HG02840 (cell line): ENCODE measurements at regions not wholly inside any gene's neighbourhood (a gene's known extent, or its start where the extent isn't known, plus 50 kb on each side); places are given as distances from the start of the nearest gene placed in this dataset.
A peak's percentile ranks its signal among the peaks of the same experiment; 100 is the strongest.
"Not testable (repeated sequence)": the region's sequence is repeated elsewhere in the genome, so short reads cannot be mapped to it uniquely, and the experiment has no call there.

ENCODE experiments used
- ATAC-seq: cut with Tn5 transposase; IDR thresholded peaks from one replicate; pipeline ENCODE4 v1.9.1; 2021; ENCODE audit warnings: mild to moderate bottlenecking, moderate library complexity, moderate number of reproducible peaks; ENCODE audit not compliant: unreplicated experiment, low FRiP score

- ATAC-seq, result no peak
Measured at GRCh38 chr11:29634244-29634643, 382.6 kb downstream of the KCNA4 start.

GRCh38 chr11:29629286-29629685, 387.5 kb downstream of the KCNA4 start:
- ATAC-seq, result no peak

GRCh38 chr11:29628609-29629008, 388.2 kb downstream of the KCNA4 start:
- no peak for ATAC-seq

DNA sequence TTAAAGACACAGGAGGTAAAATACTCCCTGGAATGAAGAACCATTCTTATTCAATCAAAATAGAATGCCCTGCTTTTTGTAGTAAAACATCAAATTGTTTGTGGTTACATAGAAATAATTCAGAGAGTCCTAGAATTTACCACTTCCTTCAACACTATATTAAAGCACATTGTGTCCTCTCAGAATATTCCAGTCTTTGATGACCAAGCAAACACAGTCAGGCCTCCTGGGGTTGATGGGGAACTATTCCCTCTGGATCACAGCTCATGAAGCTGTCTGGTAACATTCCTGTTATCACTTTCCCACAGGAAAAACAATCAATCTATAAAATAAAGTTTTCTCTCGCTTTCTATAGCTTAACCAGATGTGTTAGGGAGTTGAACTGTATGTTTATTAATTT, 389.3 kb downstream of the KCNA4 start:
- no peak for ATAC-seq

DNA sequence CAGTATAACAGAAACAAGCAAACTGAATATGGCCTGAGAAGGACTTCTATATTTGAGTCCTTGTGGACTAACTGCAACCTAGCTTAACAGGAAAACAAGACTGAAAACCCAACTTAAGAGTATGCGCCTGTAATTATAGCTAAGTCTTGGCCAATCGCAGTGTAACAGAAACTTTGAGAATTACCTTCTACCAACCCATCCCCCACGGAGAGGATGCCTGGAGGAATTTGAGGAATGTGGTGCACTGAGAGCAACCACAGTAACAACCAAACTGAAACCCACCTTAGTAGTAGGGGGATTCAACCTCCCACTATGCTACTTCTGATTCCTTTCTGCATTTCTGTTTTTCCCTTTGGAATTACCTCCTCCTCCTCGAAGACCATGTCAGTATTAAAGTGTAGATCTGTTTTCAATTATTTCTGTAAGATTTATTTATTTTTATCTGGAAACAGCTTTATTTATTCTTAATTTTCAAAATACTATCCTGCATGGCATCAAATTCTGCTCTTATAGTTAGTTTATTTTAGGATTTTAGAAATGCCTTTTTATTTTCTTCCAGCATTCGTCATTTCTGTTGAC, 393.6 kb downstream of the KCNA4 start:
- no peak for ATAC-seq

GRCh38 chr11:29616611-29617010, 400.2 kb downstream of the KCNA4 start:
- no peak for ATAC-seq

DNA sequence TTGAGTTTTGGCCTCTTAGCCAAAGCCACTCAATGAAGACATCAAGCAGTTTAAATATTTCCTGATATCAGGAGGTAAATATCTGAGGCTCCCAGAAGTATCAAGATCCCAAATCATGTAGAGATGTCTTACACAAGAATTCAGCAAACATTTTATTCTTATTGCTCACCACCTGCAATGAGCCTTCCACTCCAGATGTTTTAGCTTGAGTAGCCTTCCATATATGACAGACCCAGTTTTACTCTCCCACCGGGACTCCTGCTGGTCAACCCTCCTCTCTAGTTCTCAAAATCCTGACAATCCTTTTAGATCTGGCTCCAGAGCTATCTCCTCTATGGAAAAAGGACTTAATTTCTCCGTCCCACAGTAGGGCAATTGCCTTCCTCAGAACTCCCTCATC, 404.4 kb downstream of the KCNA4 start:
- no peak for ATAC-seq

DNA sequence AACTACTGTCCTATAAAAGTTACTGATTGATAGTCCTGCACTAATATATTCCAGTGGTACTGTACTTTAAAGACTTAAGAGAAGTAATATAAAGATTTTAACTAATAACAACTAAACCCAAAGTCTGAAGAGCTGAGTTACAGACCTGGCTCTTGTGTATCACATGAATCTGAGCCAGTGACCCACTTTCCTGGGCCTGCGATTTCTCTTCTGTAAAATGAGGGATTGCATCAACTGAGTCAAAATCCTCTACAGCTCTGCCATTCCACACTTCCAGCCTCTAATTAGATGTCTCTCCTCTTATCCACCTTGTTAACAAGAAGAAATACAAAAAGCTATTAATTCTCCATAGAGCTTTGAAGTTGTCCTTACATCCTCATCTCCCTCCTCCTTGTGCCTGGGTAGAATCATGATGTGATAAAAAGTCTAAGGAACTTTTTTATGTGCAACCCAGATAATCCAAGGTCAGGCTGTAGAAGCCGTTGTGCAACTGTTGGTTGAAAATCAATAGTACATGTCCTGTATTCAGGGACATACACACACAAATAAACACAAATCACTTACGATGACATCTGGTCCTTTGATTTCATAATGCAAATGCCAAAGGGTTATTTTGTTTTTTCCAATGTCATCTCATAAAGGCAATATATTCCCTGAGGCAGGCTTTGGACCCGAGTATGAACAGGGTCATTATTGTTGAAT, 410.3 kb downstream of the KCNA4 start:
- no peak for ATAC-seq

DNA sequence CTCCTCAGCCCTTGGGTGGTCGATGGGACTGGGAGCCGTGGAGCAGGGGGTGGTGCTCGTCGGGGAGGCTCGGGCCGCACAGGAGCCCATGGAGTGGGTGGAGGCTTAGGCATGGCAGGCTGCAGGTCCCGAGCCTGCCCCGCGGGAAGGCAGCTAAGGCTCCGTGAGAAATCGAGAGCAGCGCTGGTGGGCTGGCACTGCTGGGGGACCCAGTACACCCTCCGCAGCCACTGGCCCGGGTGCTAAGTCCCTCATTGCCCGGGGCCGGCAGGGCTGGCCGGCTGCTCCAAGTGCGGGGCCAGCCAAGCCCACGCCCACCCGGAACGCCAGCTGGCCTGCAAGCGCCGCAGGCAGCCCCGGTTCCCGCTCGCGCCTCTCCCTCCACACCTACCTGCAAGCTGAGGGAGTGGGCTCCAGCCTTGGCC, 416.7 kb downstream of the KCNA4 start:
- not testable (repeated sequence) for ATAC-seq

DNA sequence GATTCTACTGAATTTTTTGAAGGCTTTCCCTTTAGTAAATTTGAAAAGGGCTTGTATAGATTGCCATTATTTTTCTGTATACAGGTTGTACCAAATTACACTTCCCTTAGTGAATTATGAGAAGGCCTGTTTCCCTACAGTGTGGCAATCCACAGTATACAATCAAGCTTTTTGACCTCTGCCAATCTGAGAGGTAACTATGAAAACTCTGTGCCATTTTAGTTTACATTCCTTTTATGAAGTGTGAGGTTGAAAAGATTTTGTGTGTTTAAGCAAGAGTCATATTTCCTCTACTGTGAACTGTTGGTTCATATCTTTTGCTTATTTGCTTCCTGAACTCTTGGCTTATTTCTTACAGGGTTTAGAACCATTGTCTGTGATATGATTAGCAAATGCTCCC, 432.5 kb downstream of the KCNA4 start:
- ATAC-seq, result no peak

GRCh38 chr11:29578806-29579205, 438.0 kb downstream of the KCNA4 start:
- ATAC-seq, result no peak

DNA sequence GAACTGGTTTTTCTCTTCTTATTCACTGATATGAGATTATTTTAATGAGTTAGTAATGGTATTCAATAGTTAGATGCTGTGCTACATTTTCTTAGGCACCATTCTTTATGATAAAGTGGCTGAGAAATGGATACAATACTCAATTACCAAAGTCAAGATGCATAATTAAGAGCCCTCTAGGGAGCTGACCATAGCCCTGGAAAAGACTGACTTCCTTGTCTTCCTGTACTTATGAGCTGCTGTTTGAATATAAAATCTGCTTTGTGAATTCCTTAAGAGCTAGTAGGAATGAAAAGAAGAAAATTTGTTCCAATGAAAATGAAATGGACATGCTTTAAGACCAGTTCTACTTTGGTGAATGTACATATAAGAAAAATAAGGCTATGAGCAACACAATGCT, 452.3 kb downstream of the KCNA4 start:
- ATAC-seq, result no peak

- ATAC-seq, result no peak
Measured at GRCh38 chr11:29562183-29562582, 454.6 kb downstream of the KCNA4 start.

- no peak for ATAC-seq
Measured at GRCh38 chr11:29553990-29554389, 462.8 kb downstream of the KCNA4 start.

DNA sequence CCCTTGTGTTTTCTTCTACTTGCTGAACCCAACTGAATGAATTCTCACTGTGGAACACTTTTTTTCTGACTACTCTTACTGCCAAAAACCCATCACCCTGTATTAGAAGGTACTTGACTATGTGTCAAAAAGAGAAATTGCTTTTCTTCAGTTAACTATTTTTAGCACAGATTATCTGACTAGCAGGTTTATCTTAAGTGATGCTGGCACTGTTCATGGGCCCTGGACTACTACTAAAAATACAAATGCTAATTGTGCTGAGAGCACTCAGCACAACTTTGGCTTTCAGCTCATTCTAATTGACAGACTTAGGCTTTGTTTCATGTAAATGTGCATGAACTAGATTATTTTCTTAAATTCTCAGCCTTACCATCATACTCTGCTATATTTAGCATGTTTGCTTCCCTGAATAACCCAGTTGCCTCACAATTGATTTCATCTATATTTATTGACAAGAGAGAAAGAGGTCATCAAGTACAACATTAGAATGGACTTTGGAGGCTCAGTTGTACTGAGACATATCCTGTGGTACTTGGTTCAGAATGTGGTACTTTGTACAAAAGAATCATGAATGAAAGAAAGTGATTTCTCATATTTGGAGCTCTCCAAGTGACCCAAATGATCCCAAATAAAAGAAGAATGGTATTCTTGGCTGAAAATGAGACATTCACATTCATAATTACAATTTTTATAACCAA, 478.3 kb downstream of the KCNA4 start:
- ATAC-seq, result no peak

- ATAC-seq, result no peak
Measured at GRCh38 chr11:29534836-29535235, 482.0 kb downstream of the KCNA4 start.

GRCh38 chr11:29530961-29531360, 485.9 kb downstream of the KCNA4 start:
- ATAC-seq, result no peak

- ATAC-seq, result peak; percentile 59
Measured at GRCh38 chr11:29527391-29527936, 489.4 kb downstream of the KCNA4 start.

- no peak for ATAC-seq
Measured at GRCh38 chr11:29518389-29519174, 498.2 kb downstream of the KCNA4 start.

GRCh38 chr11:29511394-29511793, 505.4 kb downstream of the KCNA4 start:
- no peak for ATAC-seq

DNA sequence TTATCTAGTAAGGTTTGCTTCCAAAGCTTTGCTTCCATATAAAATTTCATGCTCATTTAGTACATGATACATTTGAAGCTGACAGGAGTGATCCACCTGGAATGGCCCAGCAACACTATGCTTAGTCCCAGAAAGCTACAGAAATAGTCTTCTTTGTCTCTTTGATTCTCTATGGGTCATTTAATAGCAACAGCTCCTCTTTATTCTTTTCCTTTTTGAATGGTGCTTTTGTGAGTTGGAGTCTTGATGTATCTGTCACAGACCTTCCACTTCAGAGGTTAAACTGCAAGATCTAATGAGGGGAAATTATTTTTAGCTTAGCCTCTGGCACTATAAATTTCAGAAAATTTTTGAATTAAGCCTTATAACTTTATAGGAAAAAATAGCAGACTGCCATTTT, 509.5 kb downstream of the KCNA4 start:
- ATAC-seq, result no peak
